Activated CD8-positive, alpha-beta memory T cell treated with anti-CD3 and anti-CD28 coated beads for 36 hours (primary cell): ENCODE measurements at regions not wholly inside any gene's neighbourhood (a gene's known extent, or its start where the extent isn't known, plus 50 kb on each side); places are given as distances from the start of the nearest gene placed in this dataset.
"Not testable (repeated sequence)": the region's sequence is repeated elsewhere in the genome, so short reads cannot be mapped to it uniquely, and the experiment has no call there.

Source experiments
- CTCF ChIA-PET: fragments of 350-600 bp; sonication (Branson Sonifier 250); formaldehyde crosslinking; loops from one replicate; lab custom pipeline; 2021; ENCODE audit warnings: antibody characterized with exemption; lab: Charles Lee
- POLR2A ChIA-PET: fragments of 350-600 bp; sonication (Branson Sonifier 250); formaldehyde crosslinking; loops from one replicate; lab custom pipeline; 2021; ENCODE audit warnings: antibody characterized with exemption; lab: Charles Lee

DNA sequence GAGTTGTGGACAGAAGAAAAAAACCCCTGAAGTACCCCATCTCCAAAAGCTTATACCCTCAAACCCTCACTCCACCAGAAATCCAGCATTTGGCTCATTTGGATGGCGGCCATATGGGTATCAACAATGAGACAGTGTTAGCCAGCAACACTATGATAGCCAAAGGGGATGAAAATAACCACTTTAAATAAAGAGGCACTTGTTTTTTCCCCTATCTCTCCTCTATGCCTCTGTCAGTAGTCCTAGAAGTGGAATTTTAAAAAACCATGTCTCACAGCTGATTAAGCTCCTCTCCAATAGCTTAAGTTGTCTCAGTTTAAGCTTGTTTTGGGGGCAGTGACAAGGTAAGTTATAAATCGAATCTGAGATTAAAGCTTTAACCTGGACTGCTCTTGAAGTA is 124.0 kb downstream of the MOSPD2 start:
- ChIA-PET POLR2A (no interaction called here), CTCF (no interaction called here)

GRCh38 chrX:14984425-14984824 is 111.2 kb downstream of the MOSPD2 start:
- POLR2A ChIA-PET, CTCF ChIA-PET: not testable (repeated sequence)
